ENCODE measurements at regions not wholly inside any gene's neighbourhood (a gene's known extent, or its start where the extent isn't known, plus 50 kb on each side); places are given as distances from the start of the nearest gene placed in this dataset.
"Not testable (repeated sequence)": the region's sequence is repeated elsewhere in the genome, so short reads cannot be mapped to it uniquely, and the experiment has no call there.

DNA sequence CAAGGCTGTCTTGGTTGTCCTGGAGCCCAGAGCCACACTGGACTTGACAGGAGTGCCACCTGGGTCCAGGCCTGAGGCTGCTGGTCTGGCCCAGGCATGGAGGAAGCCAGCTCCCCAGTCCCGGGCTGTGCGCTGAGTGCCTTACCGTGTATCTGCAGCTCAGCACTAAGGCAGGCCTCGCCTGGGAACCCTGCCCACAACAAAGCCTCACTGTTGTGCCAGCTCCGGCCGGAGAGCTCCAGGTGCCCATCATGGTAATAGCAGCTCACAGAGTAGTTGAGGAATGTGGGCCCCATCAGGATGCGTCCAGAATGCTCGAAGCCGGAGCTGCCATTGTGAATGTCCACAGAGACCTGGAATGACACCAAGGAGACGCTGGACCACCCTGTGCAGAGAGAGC lies 72.2 kb downstream of the RMI2 start:
- Histone ChIP-seq H3K9me3 (ENCODE audit: control insufficient read depth in 1 of 2, low read length in 2 of 2) (no peaks in the 10 kb centered on the region), H3K4me1 (ENCODE audit: insufficient read depth, low read length) (no peaks in the 10 kb centered on the region), H3K4me3 (ENCODE audit: low read length in 2 of 2) (no peak overlapping the region), H3K36me3 (ENCODE audit: insufficient read depth, low read length) (no peaks in the 10 kb centered on the region), H3K27me3 (ENCODE audit: insufficient read depth, low read length) (no peaks in the 10 kb centered on the region), H3K27ac (ENCODE audit: low read depth, low read length) (no peak overlapping the region)
- ChIA-PET CTCF (ENCODE audit: partially characterized antibody) (interaction anchor here (0.8 to 1.9 kb wide), 3 partner anchors 9 to 446 kb away, joined by 3 to 9 read pairs (median 4); no protein-coding TSS in a partner anchor), POLR2A (ENCODE audit: partially characterized antibody) (no interaction called here)
- intact Hi-C loops (cut with micrococcal nuclease) = no loop called here
- H3K9me3 Mint-ChIP-seq = no peaks in the 10 kb centered on the region
- no peak overlapping the region for H3K4me3 Mint-ChIP-seq
- DNase-seq = no peak
- H3K27ac Mint-ChIP-seq = peak overlapping the region in 1 of 7 donors; percentile 43
- peaks cover 0 to 3% of the 10 kb centered on the region in 2 donors for H3K36me3 Mint-ChIP-seq
- H3K4me1 Mint-ChIP-seq = no peaks in the 10 kb centered on the region
- H3K27me3 Mint-ChIP-seq = no peaks in the 10 kb centered on the region

GRCh38 chr16:11418506-11418905 lies 73.2 kb downstream of the RMI2 start:
- no peak overlapping the region for H3K4me3 ChIP-seq (ENCODE audit: low read length in 2 of 2)
- Mint-ChIP-seq H3K9me3 (no peaks in the 10 kb centered on the region), H3K36me3 (peaks cover 0 to 3% of the 10 kb centered on the region in 2 donors), H3K27ac (no peak overlapping the region), H3K27me3 (no peaks in the 10 kb centered on the region), H3K4me3 (no peak overlapping the region), H3K4me1 (no peaks in the 10 kb centered on the region)
- H3K27ac ChIP-seq (ENCODE audit: low read depth, low read length) = no peak overlapping the region
- H3K36me3 ChIP-seq (ENCODE audit: insufficient read depth, low read length) = no peaks in the 10 kb centered on the region
- intact Hi-C loops (cut with micrococcal nuclease) = no loop called here
- no peak for DNase-seq
- CTCF ChIA-PET (ENCODE audit: partially characterized antibody) = no interaction called here
- POLR2A ChIA-PET (ENCODE audit: partially characterized antibody) = no interaction called here
- H3K9me3 ChIP-seq (ENCODE audit: control insufficient read depth in 1 of 2, low read length in 2 of 2) = no peaks in the 10 kb centered on the region
- no peaks in the 10 kb centered on the region for H3K27me3 ChIP-seq (ENCODE audit: insufficient read depth, low read length)
- no peaks in the 10 kb centered on the region for H3K4me1 ChIP-seq (ENCODE audit: insufficient read depth, low read length)

GRCh38 chr16:11420067-11420466 lies 74.8 kb downstream of the RMI2 start:
- H3K27me3 Mint-ChIP-seq; H3K4me3 Mint-ChIP-seq; H3K4me3 ChIP-seq (ENCODE audit: low read length in 2 of 2); CTCF ChIA-PET (ENCODE audit: partially characterized antibody); H3K36me3 Mint-ChIP-seq; H3K4me1 Mint-ChIP-seq; DNase-seq; H3K4me1 ChIP-seq (ENCODE audit: insufficient read depth, low read length); intact Hi-C loops (cut with micrococcal nuclease); H3K27ac ChIP-seq (ENCODE audit: low read depth, low read length); H3K27me3 ChIP-seq (ENCODE audit: insufficient read depth, low read length); H3K36me3 ChIP-seq (ENCODE audit: insufficient read depth, low read length); H3K9me3 ChIP-seq (ENCODE audit: control insufficient read depth in 1 of 2, low read length in 2 of 2); H3K9me3 Mint-ChIP-seq; POLR2A ChIA-PET (ENCODE audit: partially characterized antibody); H3K27ac Mint-ChIP-seq: not testable (repeated sequence)

DNA sequence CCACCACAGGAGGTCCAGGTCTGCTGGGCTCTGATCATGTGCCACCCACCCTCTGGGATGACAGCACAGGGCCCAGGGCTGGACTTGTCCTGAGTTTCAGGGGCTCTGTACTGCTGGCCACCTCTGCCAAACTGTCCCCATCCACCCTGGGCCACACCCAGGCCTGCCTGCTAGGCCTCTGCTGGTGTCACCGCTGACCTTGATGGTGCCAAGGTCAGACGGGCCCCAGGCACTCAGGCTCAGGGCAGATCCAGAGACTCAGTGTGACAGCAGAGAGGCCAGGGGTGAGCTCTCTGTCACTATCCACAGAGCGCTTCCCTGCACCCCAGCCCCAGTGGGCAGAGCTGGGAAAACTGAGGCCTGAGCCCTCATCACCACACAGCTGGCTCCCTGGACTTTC lies 75.6 kb downstream of the RMI2 start:
- no peaks in the 10 kb centered on the region for H3K36me3 Mint-ChIP-seq
- Histone ChIP-seq H3K9me3 (ENCODE audit: control insufficient read depth in 1 of 2, low read length in 2 of 2) (no peaks in the 10 kb centered on the region), H3K27me3 (ENCODE audit: insufficient read depth, low read length) (no peaks in the 10 kb centered on the region), H3K4me1 (ENCODE audit: insufficient read depth, low read length) (no peaks in the 10 kb centered on the region), H3K4me3 (ENCODE audit: low read length in 2 of 2) (no peak overlapping the region), H3K36me3 (ENCODE audit: insufficient read depth, low read length) (no peaks in the 10 kb centered on the region), H3K27ac (ENCODE audit: low read depth, low read length) (no peak overlapping the region)
- CTCF ChIA-PET (ENCODE audit: partially characterized antibody) = no interaction called here
- H3K4me3 Mint-ChIP-seq = no peak overlapping the region
- no peak for DNase-seq
- POLR2A ChIA-PET (ENCODE audit: partially characterized antibody) = no interaction called here
- H3K4me1 Mint-ChIP-seq = no peaks in the 10 kb centered on the region
- no peaks in the 10 kb centered on the region for H3K9me3 Mint-ChIP-seq
- no peaks in the 10 kb centered on the region for H3K27me3 Mint-ChIP-seq
- intact Hi-C loops (cut with micrococcal nuclease) = no loop called here
- H3K27ac Mint-ChIP-seq = no peak overlapping the region

DNA sequence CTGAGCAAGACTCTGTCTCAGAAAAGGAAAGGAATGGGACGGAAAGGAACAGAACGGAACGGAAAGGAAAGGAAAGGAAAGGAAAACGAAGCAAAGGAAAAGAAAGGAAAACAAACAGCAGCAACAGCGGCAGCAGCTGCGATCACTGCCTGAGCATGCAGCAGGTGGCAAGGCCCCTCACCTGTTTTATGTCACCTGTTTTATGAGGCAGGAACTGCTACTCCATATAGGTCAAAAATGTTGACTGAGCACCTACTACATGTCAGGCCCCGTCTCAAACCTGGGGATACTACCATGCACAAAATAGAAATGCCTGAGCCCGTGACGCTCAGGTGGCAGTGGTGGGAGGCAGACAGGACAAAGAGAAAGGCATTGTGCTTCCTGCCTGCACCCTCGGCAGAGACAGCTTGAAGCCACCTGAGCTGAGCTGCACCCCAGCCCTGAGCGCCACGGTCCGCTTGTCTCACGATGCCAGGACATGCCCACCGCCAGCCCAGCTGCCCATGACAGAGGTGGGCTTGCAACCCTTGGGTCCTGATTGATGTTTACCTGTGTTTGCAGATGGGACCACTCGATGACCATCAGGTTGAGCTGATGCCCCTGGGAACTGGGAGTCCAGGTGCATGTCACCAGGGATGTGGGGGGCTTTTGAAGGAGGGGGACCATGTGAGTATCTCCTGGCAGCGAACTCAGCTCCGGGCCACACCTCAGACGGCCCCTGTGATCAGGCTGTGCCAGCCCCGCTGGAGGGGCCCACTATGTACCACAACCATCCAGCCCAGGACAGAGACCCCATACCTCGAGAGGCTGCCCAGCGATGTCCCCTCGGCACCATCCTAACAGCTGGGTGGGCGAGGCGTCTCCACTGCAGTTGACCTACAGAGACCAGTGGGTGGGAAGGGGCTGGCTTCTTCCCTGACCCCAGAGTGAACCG lies 77.4 kb downstream of the RMI2 start:
- intact Hi-C loops (cut with micrococcal nuclease) = no loop called here
- Mint-ChIP-seq H3K9me3 (no peaks in the 10 kb centered on the region), H3K27ac (no peak overlapping the region), H3K27me3 (peaks cover 0 to 2% of the 10 kb centered on the region in 2 donors), H3K4me1 (no peaks in the 10 kb centered on the region), H3K4me3 (no peak overlapping the region), H3K36me3 (no peaks in the 10 kb centered on the region)
- H3K36me3 ChIP-seq (ENCODE audit: insufficient read depth, low read length) = no peaks in the 10 kb centered on the region
- ChIA-PET CTCF (ENCODE audit: partially characterized antibody) (no interaction called here), POLR2A (ENCODE audit: partially characterized antibody) (no interaction called here)
- H3K27ac ChIP-seq (ENCODE audit: low read depth, low read length) = no peak overlapping the region
- no peaks in the 10 kb centered on the region for H3K9me3 ChIP-seq (ENCODE audit: control insufficient read depth in 1 of 2, low read length in 2 of 2)
- no peak overlapping the region for H3K4me3 ChIP-seq (ENCODE audit: low read length in 2 of 2)
- DNase-seq = no peak
- no peaks in the 10 kb centered on the region for H3K27me3 ChIP-seq (ENCODE audit: insufficient read depth, low read length)
- no peaks in the 10 kb centered on the region for H3K4me1 ChIP-seq (ENCODE audit: insufficient read depth, low read length)

DNA sequence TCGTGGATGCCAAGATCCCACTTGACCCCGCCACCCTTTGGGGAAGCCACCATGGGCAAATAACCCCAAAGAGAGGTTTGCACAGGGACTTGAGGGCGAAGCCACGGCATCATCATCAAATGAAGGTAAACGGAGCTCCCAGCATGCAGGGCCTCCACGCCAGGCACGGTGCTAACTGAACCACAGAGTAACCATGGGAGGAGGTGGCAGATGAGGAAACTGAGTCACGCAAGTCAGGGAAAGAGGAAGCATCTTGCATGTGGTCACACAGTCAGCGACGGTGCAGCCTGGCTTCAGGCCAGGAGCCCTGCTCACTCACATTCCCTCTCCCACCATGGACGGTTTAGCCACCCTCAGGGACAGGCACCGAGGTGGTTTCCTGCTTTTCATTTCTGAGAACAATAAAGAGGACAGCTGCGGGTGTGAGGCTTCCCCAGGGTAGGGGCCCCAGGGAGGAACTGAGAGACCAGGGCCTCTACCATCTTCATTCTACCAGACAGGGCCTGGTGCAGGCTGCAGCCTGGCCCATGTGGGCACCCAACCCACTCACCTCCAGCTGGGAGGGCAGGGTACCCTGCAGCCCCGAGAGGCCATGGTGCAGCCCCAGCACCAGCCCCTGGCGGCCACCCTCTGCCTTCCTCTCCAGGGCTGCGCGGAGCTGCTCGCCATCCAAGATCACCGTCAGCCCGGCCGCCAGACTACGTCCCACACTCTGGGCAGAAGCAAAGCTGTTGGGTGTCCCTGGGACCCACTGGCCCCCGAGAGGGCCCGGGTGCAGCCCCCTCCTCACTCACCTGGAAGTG lies 78.3 kb downstream of the RMI2 start:
- Histone ChIP-seq H3K9me3 (ENCODE audit: control insufficient read depth in 1 of 2, low read length in 2 of 2) (no peaks in the 10 kb centered on the region), H3K4me3 (ENCODE audit: low read length in 2 of 2) (no peak overlapping the region), H3K36me3 (ENCODE audit: insufficient read depth, low read length) (no peaks in the 10 kb centered on the region), H3K27ac (ENCODE audit: low read depth, low read length) (no peak overlapping the region), H3K27me3 (ENCODE audit: insufficient read depth, low read length) (no peaks in the 10 kb centered on the region), H3K4me1 (ENCODE audit: insufficient read depth, low read length) (no peaks in the 10 kb centered on the region)
- no peaks in the 10 kb centered on the region for H3K4me1 Mint-ChIP-seq
- ChIA-PET CTCF (ENCODE audit: partially characterized antibody) (no interaction called here), POLR2A (ENCODE audit: partially characterized antibody) (no interaction called here)
- no peak for DNase-seq
- H3K36me3 Mint-ChIP-seq = no peaks in the 10 kb centered on the region
- H3K4me3 Mint-ChIP-seq = no peak overlapping the region
- intact Hi-C loops (cut with micrococcal nuclease) = no loop called here
- no peaks in the 10 kb centered on the region for H3K9me3 Mint-ChIP-seq
- no peak overlapping the region for H3K27ac Mint-ChIP-seq
- peaks cover 0 to 3% of the 10 kb centered on the region in 2 donors for H3K27me3 Mint-ChIP-seq

DNA sequence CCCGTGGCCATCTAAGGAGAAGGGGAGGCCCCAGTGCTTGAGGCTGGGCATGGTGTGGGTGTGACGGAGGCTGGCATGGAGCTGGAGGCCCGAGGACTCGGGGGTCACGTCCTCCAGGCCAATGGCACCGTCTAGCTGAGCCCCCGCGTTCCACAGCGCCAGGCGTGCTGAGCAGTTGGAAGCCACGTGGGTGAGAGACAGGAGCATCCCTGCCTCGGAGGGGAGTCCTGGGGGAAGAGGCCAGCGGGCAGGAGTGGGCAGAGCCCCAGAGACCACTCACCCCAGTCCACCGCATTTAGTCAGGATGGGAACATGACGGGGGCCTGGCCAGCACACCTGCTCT lies 78.8 kb downstream of the RMI2 start:
- no peaks in the 10 kb centered on the region for H3K4me1 ChIP-seq (ENCODE audit: insufficient read depth, low read length)
- Mint-ChIP-seq H3K4me1 (no peaks in the 10 kb centered on the region), H3K27ac (no peak overlapping the region), H3K9me3 (no peaks in the 10 kb centered on the region), H3K27me3 (peaks cover 0 to 3% of the 10 kb centered on the region in 2 donors), H3K36me3 (no peaks in the 10 kb centered on the region), H3K4me3 (no peak overlapping the region)
- CTCF ChIA-PET (ENCODE audit: partially characterized antibody) = interaction anchor here (0.6 to 1.5 kb wide), 2 partner anchors 28 to 290 kb away, joined by 3 to 4 read pairs; no protein-coding TSS in a partner anchor
- H3K4me3 ChIP-seq (ENCODE audit: low read length in 2 of 2) = no peak overlapping the region
- H3K9me3 ChIP-seq (ENCODE audit: control insufficient read depth in 1 of 2, low read length in 2 of 2) = no peaks in the 10 kb centered on the region
- POLR2A ChIA-PET (ENCODE audit: partially characterized antibody) = no interaction called here
- no peak for DNase-seq
- no peak overlapping the region for H3K27ac ChIP-seq (ENCODE audit: low read depth, low read length)
- no peaks in the 10 kb centered on the region for H3K27me3 ChIP-seq (ENCODE audit: insufficient read depth, low read length)
- no peaks in the 10 kb centered on the region for H3K36me3 ChIP-seq (ENCODE audit: insufficient read depth, low read length)
- intact Hi-C loops (cut with micrococcal nuclease) = no loop called here

All from CD4-positive, alpha-beta memory T cell (primary cell).